SK-N-SH (cell line): ENCODE measurements at regions not wholly inside any gene's neighbourhood (a gene's known extent, or its start where the extent isn't known, plus 50 kb on each side); places are given as distances from the start of the nearest gene placed in this dataset.

Source experiments
- CTCF ChIA-PET: fragments of 300-600, 350-600 bp; formaldehyde crosslinking; extraction: SDS; loops from one replicate; lab custom pipeline; 2021; lab: Yijun Ruan, JAX
- POLR2A ChIA-PET: fragments of 350-600 bp; sonication (Branson Sonifier 250); formaldehyde crosslinking; extraction: SDS; loops from one replicate; lab custom pipeline; 2020; ENCODE audit warnings: antibody characterized with exemption, inconsistent platforms; lab: Yijun Ruan, JAX
- DNase-seq: peaks from one replicate; pipeline ENCODE4 v3.0.0; 2012
- H2AFZ ChIP-seq: fragments of 200-600 bp; sonication (generic); 2 replicates; pipeline ENCODE4 v1.8.1; 2016; ENCODE audit warnings: antibody characterized with exemption, mild to moderate bottlenecking, low read depth
- H3F3A ChIP-seq: fragments of 200-600 bp; sonication (generic); replicated peaks from 2 replicates; pipeline ENCODE3; 2016; ENCODE audit warnings: antibody characterized with exemption, mild to moderate bottlenecking; ENCODE audit not compliant: insufficient read depth
- H3K27ac ChIP-seq, 2 experiments: fragments of 200-500 bp in 1 of 2; fragments of 200-600 bp in 1 of 2; sonication (Bioruptor generic) in 1 of 2; sonication (generic), shearing (Covaris generic) in 1 of 2; 2 replicates each; pipeline versions ENCODE4 v1.5.1 to v1.6.1; 2014 to 2016; ENCODE audit warnings: low read depth in 2 of 2, inconsistent platforms in 1 of 2, low read length in 1 of 2, mild to moderate bottlenecking in 1 of 2, mixed read lengths in 1 of 2
- H3K27me3 ChIP-seq: fragments of 200-600 bp; sonication (generic), shearing (Covaris generic); 2 replicates; pipeline ENCODE4 v1.6.1; 2016; ENCODE audit warnings: mixed run types; ENCODE audit not compliant: insufficient read depth
- H3K36me3 ChIP-seq, 2 experiments: fragments of 200-500 bp in 1 of 2; fragments of 200-600 bp in 1 of 2; sonication (Bioruptor generic) in 1 of 2; sonication (generic) in 1 of 2; replicated peaks in 1 of 2; 2 replicates each; pipeline versions ENCODE3 to v1.5.1; 2014 to 2016; ENCODE audit warnings: low read length in 1 of 2, mild to moderate bottlenecking in 1 of 2; ENCODE audit not compliant: insufficient read depth in 2 of 2, control insufficient read depth in 1 of 2
- H3K4me1 ChIP-seq, 2 experiments: fragments of 200-500 bp in 1 of 2; fragments of 200-600 bp in 1 of 2; sonication (Bioruptor generic) in 1 of 2; sonication (generic), shearing (Covaris generic) in 1 of 2; 2 replicates each; pipeline versions ENCODE4 v1.5.1 to v1.6.1; 2014 to 2016; ENCODE audit warnings: low read depth in 1 of 2, low read length in 1 of 2, mixed run types in 1 of 2; ENCODE audit not compliant: insufficient read depth in 2 of 2, control insufficient read depth in 1 of 2
- H3K4me2 ChIP-seq: fragments of 200-600 bp; sonication (generic), shearing (Covaris generic); 2 replicates; pipeline ENCODE4 v1.6.1; 2017; ENCODE audit warnings: mixed run types
- H3K4me3 ChIP-seq, 2 experiments: fragments of 200-500 bp in 1 of 2; fragments of 200-600 bp in 1 of 2; sonication (Bioruptor generic) in 1 of 2; sonication (generic), shearing (Covaris generic) in 1 of 2; 2 replicates each; pipeline versions ENCODE4 v1.5.1 to v1.8.1; 2014 to 2016; ENCODE audit warnings: low read depth in 2 of 2, inconsistent platforms in 1 of 2, low read length in 1 of 2, mild to moderate bottlenecking in 1 of 2, mixed read lengths in 1 of 2, moderate library complexity in 1 of 2
- H3K79me2 ChIP-seq: fragments of 200-600 bp; sonication (generic); 2 replicates; pipeline ENCODE4 v1.8.1; 2017; ENCODE audit warnings: mild to moderate bottlenecking; ENCODE audit not compliant: insufficient read depth
- H3K9ac ChIP-seq: fragments of 200-600 bp; sonication (generic); 2 replicates; pipeline ENCODE4 v1.6.1; 2017; ENCODE audit warnings: mixed run types
- H3K9me2 ChIP-seq: fragments of 200-600 bp; sonication (generic); 2 replicates; pipeline ENCODE4 v1.6.1; 2017; ENCODE audit warnings: mixed run types
- H3K9me3 ChIP-seq: fragments of 200-600 bp; sonication (generic); 2 replicates; pipeline ENCODE4 v1.6.1; 2017; ENCODE audit warnings: mixed run types, mild to moderate bottlenecking, moderate library complexity
- H4K20me1 ChIP-seq: fragments of 200-600 bp; sonication (generic); 2 replicates; pipeline ENCODE4 v1.6.1; 2017; ENCODE audit warnings: mild to moderate bottlenecking, mixed run types; ENCODE audit not compliant: insufficient read depth
- CHD2 ChIP-seq: fragments of 150-350 bp; IDR thresholded peaks from 2 replicates; pipeline ENCODE4 v1.6.1; 2018; ENCODE audit warnings: low read length; ENCODE audit not compliant: partially characterized antibody
- CTCF ChIP-seq: fragments of 200-600 bp; sonication (generic); IDR thresholded peaks from 2 replicates; pipeline ENCODE4 v1.6.1; 2017; ENCODE audit warnings: antibody characterized with exemption, mild to moderate bottlenecking, moderate library complexity
- EP300 ChIP-seq, 2 experiments: IDR thresholded peaks; 2 replicates each; pipeline versions ENCODE4 v1.4.0 to v1.6.1; 2012; ENCODE audit warnings: borderline replicate concordance in 1 of 2, low read depth in 1 of 2, low read length in 1 of 2
- EZH2phosphoT487 ChIP-seq: fragments of 200-600 bp; sonication (generic); IDR thresholded peaks from 2 replicates; pipeline ENCODE4 v1.6.1; 2017; ENCODE audit warnings: low read depth, mixed run types, mild to moderate bottlenecking, antibody characterized with exemption, moderate library complexity, borderline replicate concordance
- FOSL2 ChIP-seq: IDR thresholded peaks from 2 replicates; pipeline ENCODE4 v1.4.0; 2012; ENCODE audit warnings: low read depth, mild to moderate bottlenecking, moderate library complexity, borderline replicate concordance
- FOXJ3 ChIP-seq: sonication (generic); formaldehyde crosslinking; IDR thresholded peaks from 2 replicates; pipeline ENCODE4 v1.5.1; 2020; ENCODE audit warnings: mild to moderate bottlenecking, missing genetic modification reagents
- FOXM1 ChIP-seq: IDR thresholded peaks from 2 replicates; pipeline ENCODE4 v1.4.0; 2012; ENCODE audit warnings: low read depth, mild to moderate bottlenecking
- GABPA ChIP-seq: IDR thresholded peaks from 2 replicates; pipeline ENCODE4 v1.4.0; 2012; ENCODE audit warnings: low read depth, mild to moderate bottlenecking
- GATA2 ChIP-seq: sonication (generic); formaldehyde crosslinking; IDR thresholded peaks from 2 replicates; pipeline ENCODE4 v1.5.0; 2020; ENCODE audit warnings: mild to moderate bottlenecking, missing genetic modification reagents
- IRF3 ChIP-seq: fragments of 150-350 bp; IDR thresholded peaks from 2 replicates; pipeline ENCODE4 v1.6.1; 2016; ENCODE audit warnings: mild to moderate bottlenecking, low read depth, low read length
- JUND ChIP-seq: IDR thresholded peaks from 2 replicates; pipeline ENCODE4 v1.4.0; 2012
- MEF2A ChIP-seq: IDR thresholded peaks from 2 replicates; pipeline ENCODE4 v1.4.0; 2012; ENCODE audit warnings: low read depth, borderline replicate concordance
- NFIC ChIP-seq: IDR thresholded peaks from 2 replicates; pipeline ENCODE4 v1.4.0; 2012; ENCODE audit warnings: borderline replicate concordance
- PBX3 ChIP-seq: IDR thresholded peaks from 2 replicates; pipeline ENCODE4; 2012
- RFX5 ChIP-seq: IDR thresholded peaks from 2 replicates; pipeline ENCODE4 v1.6.1; 2012; ENCODE audit warnings: mild to moderate bottlenecking, improper control_type of control experiment, low read length
- RXRA ChIP-seq: IDR thresholded peaks from 2 replicates; pipeline ENCODE4 v1.4.0; 2012; ENCODE audit warnings: low read depth, mild to moderate bottlenecking, borderline replicate concordance
- SMC3 ChIP-seq: IDR thresholded peaks from 2 replicates; pipeline ENCODE4 v1.6.1; 2012; ENCODE audit warnings: low read depth, low read length, improper control_type of control experiment
- TCF12 ChIP-seq: IDR thresholded peaks from 2 replicates; pipeline ENCODE4 v1.4.0; 2012
- TEAD4 ChIP-seq: IDR thresholded peaks from 2 replicates; pipeline ENCODE4 v1.4.0; 2012; ENCODE audit warnings: mild to moderate bottlenecking, borderline replicate concordance; ENCODE audit not compliant: insufficient read depth
- USF1 ChIP-seq: IDR thresholded peaks from 2 replicates; pipeline ENCODE4 v1.4.0; 2012; ENCODE audit warnings: low read depth, borderline replicate concordance
- ZBTB33 ChIP-seq: IDR thresholded peaks from 2 replicates; pipeline ENCODE4 v1.4.0; 2012; ENCODE audit warnings: low read depth, borderline replicate concordance

GRCh38 chr5:152188251-152188650, 216.8 kb downstream of the NMUR2 start:
- H3K27me3 ChIP-seq, result no peaks in the 10 kb centered on the region
- CTCF ChIA-PET, result no interaction called here
- H3K9me3 ChIP-seq, result no peaks in the 10 kb centered on the region
- DNase-seq, result no peak
- H3K27ac ChIP-seq, result no peak overlapping the region
- no peaks in the 10 kb centered on the region for H3K9me2 ChIP-seq
- no peaks in the 10 kb centered on the region for H3F3A ChIP-seq
- H3K4me1 ChIP-seq, result no peaks in the 10 kb centered on the region
- no peak overlapping the region for H3K4me2 ChIP-seq
- H2AFZ ChIP-seq, result no peak overlapping the region
- no peaks in the 10 kb centered on the region for H4K20me1 ChIP-seq
- TF ChIP-seq EZH2phosphoT487, result no peak
- no peak for TF ChIP-seq RXRA
- TF ChIP-seq ZBTB33, result no peak
- no peak for TF ChIP-seq NFIC
- no peak for TF ChIP-seq JUND
- POLR2A ChIA-PET, result no interaction called here
- H3K79me2 ChIP-seq, result no peaks in the 10 kb centered on the region
- H3K4me3 ChIP-seq, result no peak overlapping the region
- H3K9ac ChIP-seq, result no peak overlapping the region
- H3K36me3 ChIP-seq, result no peaks in the 10 kb centered on the region

- Histone ChIP-seq H3F3A (no peaks in the 10 kb centered on the region), H3K27ac (no peak overlapping the region), H3K9me3 (no peaks in the 10 kb centered on the region), H3K79me2 (no peaks in the 10 kb centered on the region), H2AFZ (no peak overlapping the region), H3K4me1 (no peaks in the 10 kb centered on the region), H3K9ac (no peak overlapping the region), H3K4me2 (no peak overlapping the region), H3K9me2 (no peaks in the 10 kb centered on the region), H3K36me3 (no peaks in the 10 kb centered on the region), H4K20me1 (no peaks in the 10 kb centered on the region), H3K4me3 (no peak overlapping the region), H3K27me3 (no peaks in the 10 kb centered on the region)
- no peak for DNase-seq
- no peak for TF ChIP-seq FOXJ3 (CRISPR knock-in tag)
- no peak for TF ChIP-seq FOSL2
- TF ChIP-seq ZBTB33, result no peak
- no peak for TF ChIP-seq CTCF
- no peak for TF ChIP-seq GABPA
- TF ChIP-seq PBX3, result no peak
- no peak for TF ChIP-seq MEF2A
- no peak for TF ChIP-seq RFX5
- no peak for TF ChIP-seq TEAD4
- TF ChIP-seq USF1, result no peak
- no peak for TF ChIP-seq IRF3
- no peak for TF ChIP-seq TCF12
- TF ChIP-seq JUND, result no peak
- TF ChIP-seq NFIC, result no peak
- no peak for TF ChIP-seq GATA2 (CRISPR knock-in tag)
- no peak for TF ChIP-seq EP300 (IDR thresholded peaks at IDR 0.05; ENCODE audit: borderline replicate concordance in 1 of 2, low read depth in 1 of 2, low read length in 1 of 2)
- no peak for TF ChIP-seq FOXM1
- TF ChIP-seq CHD2, result no peak
- no peak for TF ChIP-seq SMC3
- ChIA-PET POLR2A (no interaction called here), CTCF (no interaction called here)
Observed at GRCh38 chr5:152187668-152188067, 217.4 kb downstream of the NMUR2 start.
